Daoy (cell line): ENCODE measurements at regions not wholly inside any gene's neighbourhood (a gene's known extent, or its start where the extent isn't known, plus 50 kb on each side); places are given as distances from the start of the nearest gene placed in this dataset.

Experiments
- DNase-seq: peaks from one replicate; pipeline ENCODE4 v3.0.0-alpha.2; 2015; ENCODE audit warnings: low read depth

DNA sequence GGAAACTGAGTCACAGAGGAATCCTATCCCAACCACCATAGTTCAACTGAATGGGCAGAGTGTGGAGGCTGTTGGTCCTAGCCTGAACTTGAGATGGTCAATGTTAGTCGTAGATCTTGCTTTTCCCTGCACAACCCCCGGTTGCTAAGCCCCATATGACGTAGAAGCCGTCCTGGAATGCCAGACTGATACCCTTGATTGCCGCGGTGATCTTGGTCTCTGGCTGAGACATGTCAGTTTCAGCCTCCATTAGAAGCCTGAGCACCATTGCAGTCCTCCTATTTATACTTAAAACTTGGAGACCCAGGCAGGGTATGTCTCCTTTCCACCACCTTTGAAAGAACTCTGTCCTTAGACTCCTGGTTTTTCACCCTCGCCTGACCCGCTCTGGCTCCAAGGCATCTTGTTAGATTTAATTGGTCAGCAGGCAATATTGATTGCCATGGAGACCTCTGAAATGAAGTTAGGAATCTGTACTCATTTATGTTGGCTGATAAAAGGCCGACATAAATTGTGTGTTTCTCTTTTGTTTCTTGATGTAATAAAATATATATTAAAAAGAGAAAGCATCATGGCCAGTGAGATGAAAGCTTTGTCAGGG, 53.4 kb downstream of the RPLP1 start:
- no peak for DNase-seq

DNA sequence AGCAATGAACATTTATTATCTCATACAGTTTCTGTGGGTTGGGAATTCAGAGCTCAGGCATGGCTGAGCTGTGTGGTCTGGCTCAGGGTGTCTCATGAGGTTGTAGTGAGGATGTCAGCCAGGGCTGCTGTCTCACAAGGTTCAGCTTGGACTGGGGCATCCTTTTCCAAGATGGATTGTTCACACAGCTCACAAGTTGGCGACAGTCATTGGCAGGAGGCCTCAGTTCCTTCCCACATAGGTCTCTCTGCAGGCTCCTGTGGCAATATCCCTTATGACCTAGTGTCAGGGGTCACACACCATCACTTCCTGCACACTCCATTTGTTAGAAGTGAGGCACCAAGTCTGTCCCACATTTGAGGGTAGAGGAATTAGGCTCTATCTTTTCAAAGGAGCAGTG, 56.0 kb downstream of the RPLP1 start:
- DNase-seq = no peak

DNA sequence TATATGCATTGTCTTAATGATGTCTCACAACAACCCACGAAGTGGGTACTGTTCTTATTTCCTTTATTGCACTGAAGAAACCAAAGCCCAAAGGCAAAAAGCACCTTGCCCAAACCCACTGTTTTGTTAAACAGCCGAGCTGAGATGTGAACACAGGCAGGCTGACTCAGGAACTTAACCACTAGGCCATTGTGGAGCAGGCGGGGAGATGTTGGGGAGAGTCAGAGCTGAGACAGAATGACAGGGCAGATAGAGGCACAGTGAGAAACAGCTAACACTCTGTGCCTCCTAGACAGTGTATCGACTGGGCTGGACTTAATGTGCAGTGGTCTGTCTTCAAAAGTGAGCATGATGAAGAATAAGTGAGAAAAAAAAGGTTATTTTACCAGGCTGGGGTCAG, 56.5 kb downstream of the RPLP1 start:
- DNase-seq = peak; percentile 41

DNA sequence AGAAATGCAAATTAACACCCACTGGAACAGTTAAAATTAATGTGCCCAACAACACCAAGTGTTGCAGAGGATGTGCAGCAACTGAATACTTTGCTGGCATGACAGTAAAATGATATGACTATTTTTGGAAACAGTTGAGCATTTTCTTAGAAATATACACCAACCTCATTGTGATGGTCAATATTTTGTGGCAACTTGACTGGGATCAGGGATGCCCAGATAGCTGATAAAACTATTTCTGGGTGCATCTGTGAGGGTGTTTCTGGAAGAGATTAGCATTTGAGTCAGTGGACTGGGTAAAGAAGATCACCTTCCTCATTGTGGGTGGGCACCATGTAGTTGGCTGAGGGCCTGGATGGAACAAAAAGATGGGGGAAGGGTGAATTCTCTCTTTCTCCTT, 57.9 kb downstream of the RPLP1 start:
- no peak for DNase-seq

DNA sequence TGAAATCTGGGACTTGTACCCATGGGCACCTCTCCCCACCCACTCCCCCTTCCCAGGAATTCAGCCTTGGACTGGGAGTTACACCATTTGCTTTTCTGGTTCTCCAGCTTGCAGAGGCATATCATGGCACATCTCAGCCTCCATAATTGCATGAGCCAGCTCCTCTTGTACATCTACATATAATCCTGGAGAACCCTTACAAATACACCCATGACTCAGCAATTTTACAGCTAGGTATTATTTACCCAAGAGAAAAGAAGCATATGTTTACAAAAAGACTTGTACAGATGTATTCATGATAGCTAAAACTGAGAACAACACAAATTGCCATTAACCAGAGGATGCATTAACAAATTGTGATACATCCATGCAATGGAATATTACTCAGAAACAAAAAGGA, 58.4 kb downstream of the RPLP1 start:
- no peak for DNase-seq

DNA sequence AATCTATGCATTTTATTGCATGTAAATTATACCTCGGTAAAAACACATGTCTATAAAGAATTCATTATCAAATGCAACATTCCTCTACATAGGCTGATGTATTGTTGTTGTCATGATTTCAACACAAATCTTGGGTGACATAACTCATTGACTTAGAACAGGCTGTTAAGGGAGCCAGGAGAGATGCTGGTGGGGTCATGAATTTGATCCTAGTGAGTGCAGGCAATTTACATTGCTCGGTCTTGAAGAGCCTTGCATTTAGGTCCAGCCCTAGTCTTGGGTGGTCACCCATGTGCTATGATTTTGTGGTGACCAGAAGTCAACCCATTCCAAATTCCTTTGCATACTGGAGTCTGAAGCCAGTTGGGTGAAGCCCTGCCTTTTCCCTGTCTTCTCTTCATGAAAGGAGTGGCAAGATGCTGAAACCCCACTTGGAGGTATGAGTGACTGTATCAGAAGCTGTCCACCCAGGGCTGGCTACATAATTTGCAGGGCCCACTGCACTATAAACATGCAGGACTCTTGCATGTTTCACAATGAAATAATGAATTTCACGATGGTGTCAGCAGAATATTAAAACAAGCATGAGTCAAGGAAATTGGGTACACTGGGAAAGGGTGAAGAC, 59.2 kb downstream of the RPLP1 start:
- DNase-seq = no peak

DNA sequence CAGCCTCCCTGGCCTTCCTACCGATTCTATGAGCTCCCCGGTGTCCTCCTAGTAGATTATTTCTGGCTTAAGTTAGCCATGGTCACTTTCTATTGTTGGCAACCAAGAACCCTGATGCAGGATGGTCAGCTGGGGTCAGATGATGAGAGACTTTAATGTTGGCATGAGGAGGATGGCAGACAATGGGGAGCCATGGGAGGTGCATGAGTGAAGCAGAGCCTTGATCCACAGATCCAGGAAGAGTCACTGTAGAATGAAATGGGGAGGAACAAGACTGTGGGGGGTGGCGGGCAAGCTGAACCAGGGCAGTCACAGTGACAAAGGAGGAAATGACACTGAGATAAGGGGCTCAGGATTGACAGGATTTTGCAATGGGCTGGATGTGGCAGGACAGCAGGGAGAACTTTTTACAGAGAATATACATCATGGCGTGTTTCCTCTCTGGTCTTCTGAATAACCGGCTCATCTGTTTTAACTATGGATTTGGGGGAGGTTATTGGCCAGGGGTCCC, 60.9 kb downstream of the RPLP1 start:
- no peak for DNase-seq

DNA sequence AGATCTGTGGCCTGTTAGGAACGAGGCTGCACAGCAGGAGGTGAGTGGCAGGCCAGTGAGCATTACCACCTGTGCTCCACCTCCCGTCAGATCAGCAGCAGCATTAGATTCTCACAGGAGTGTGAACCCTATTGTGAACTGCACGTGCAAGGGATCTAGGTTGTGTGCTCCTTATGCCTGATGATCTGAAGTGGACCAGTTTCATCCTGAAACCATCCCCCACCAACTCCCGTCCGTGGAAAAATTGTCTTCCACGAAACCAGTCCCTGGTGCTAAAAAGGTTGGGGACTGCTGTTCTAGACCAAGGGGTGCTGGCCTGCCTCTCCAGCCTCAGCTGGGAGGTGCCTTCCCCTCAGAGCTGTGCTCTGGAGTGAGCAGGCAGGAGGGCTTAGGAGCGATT, 61.4 kb downstream of the RPLP1 start:
- DNase-seq = no peak

DNA sequence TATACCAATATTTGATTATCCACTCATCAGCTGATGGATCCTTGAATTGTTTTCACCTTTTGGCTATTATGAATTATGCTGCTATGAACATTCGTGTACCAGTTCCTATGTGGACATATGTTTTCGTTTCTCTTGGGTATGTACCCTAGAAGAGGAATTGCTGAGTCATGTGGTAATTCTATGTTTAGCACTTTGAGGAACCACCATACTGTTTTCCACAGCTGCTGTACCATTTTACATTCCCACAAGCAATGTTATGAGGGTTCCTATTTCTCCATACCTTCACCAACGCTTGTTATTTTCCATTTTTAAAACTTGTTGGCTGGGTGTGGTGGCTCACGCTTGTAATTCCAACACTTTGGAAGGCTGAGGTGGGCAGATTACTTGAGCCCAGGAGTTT, 62.9 kb downstream of the RPLP1 start:
- DNase-seq = no peak

DNA sequence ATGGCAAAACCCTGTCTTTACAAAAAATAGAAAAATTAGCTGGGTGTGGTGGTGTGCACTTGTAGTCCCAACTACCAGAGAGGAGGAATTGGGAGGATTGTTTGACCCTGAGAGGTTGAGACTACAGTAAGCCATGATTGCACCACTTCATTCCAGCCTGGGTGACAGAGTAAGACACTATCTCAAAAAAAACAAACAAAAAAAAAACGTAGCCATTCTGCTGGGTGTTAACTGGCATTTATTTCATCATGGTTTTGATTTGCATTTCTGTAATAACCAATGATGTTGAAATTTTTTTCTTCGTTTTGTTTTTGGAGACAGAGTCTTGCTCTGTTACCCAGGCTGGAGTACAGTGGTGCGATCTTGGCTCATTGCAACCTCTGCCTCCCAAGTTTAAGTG, 63.3 kb downstream of the RPLP1 start:
- no peak for DNase-seq

DNA sequence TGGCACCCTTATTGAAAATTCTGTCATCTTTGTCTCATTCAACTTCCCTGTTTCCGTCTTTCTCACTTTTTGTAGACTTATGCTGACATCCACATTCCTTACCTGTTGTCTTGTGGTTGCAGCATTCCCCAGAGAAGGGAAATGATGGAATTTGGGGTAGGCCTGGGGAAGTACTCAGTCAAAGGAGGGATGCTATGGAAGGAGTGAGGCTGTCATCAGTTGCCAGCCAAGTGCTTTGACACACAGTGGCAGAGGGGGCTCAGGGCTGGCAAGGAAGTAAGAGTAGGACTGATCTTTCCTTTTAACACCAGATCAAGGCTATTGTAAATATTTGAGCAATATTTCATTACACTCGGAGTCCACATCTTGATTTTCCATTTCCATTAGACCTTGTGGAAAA, 64.4 kb downstream of the RPLP1 start:
- DNase-seq = no peak

DNA sequence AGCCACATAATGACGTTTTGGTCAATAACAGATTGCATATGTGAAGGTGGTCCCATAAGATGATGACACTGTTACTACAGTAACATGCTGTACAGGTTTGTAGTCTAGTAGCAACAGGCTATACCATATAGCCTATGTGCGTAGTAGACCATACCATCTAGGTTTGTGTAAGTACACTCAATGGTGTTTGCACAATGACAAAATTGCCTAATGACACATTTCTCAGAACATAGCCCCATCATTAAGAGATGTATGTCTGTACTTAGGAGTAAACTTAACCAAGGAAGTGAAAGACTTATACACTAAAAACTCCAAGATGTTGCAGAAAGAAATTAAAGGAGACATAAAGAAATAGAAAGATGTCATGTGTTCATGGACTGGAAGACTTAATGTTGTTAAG, 66.2 kb downstream of the RPLP1 start:
- no peak for DNase-seq

DNA sequence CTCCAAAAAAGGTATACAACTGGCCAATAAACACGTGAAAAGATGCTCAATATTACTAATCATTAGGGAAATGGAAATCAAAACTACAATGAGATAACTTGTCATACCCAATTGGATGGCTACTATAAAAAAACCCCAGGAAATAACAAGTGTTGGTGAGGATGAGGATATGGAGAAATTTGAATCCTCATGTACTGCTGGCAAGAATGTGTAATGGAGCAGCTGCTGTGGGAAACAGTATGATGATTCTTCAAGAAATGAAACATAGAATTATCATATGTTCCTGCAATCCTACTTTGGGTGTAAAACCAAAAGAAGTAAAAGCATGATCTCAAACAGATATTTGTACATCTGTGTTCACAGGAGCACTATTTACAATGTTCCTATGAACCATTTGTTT, 67.4 kb downstream of the RPLP1 start:
- no peak for DNase-seq

DNA sequence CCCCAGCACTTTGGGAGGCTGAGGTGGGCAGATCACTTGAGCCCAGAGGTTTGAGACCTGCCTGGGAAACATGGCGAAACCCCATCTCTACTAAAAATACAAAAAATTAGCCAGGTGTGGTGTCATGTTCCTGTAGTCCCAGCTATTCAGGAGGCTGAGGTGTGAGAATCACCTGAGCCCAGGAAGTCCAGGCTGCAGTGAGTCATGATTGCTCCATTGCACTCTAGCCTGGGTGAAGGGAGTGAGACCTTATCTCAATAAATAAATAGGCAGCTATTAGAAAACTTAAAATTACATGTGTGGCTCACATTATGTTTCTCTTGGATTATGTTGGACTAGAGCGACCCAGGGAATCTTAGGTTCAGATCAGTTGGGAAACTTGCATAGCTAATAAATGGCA, 69.7 kb downstream of the RPLP1 start:
- no peak for DNase-seq

DNA sequence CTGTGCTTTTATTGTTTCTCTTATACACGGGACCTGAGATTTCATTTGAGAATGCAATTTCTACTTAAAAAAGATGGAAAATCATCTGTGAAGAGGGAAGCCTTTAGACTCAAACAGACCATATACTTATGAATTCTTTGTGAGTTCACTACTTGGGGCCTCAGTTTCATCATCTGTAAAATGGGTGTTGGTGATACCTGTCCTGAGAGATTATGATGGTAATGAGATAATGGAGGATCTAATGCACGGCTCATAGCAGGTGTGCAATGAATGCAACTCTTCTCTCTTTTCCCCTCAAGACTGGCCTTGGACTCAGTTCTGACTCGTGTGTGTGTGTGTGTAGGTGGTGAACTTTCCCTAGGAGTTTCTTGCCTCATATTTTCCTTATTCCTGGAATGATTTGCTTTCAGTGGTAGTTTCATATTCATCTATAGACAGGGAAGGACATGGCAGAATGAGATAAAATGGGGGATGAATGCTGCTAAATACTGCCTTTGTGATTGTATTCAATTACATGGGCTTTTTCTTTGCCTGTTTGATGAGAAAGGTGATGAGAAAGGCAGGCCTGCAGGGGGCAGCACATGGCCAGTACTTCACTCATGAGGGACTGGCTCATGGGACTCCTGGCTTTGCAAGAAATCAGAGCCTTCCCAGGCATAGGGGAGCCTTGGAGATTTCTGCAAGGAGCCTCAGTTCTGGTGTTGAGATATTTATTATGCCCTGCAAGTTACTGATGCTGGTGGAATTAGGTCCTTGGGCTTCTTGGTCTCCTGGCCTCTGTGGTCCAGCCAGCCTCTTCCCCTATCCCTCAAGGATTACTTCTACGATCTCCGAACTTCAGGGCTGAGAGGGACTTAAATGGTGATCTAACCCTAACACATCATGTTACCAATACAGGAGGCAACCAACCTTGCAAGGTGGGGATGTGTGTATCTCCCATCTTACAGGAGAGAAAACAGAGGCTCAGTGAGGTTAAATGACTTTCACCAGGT, 70.7 kb downstream of the RPLP1 start:
- peak; percentile 73 for DNase-seq

DNA sequence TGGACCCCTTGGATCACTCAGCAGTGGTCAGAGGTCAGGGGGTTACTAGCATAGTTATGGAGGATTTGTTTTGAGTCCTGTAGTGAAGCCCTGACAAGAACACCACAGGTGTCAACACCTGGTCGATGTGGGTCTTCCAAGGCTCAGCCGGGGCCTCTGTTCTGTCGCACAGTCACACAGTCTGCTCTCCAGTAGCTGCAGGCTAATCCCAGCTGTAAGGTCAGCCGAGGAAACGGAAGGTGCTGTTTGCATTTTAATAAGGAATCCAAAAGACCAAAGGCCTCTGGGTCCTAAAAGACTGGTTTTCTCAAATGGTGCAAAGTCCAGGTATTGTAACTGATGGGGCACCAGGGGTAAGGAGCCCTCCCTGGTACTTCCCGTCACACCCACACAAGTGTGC, 71.7 kb downstream of the RPLP1 start:
- DNase-seq = no peak

DNA sequence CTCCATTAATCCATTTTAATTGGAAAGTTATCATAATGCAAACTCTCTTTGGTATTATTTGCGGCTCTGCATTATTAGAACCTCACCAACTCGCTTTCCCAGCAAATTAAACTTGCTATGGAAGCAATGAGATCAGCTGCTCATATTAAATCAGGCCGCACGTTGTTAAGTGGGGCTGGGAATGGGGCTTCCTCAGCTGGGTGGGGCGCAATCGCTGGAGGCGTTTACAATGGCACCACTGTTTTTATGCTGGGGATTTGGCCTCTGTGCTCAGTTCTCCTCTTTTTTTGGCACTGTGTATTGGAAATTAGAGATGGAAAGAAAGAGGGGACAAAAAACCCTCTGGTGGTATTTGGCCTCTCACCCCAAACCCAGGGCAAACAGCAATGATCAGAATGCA, 72.2 kb downstream of the RPLP1 start:
- no peak for DNase-seq

DNA sequence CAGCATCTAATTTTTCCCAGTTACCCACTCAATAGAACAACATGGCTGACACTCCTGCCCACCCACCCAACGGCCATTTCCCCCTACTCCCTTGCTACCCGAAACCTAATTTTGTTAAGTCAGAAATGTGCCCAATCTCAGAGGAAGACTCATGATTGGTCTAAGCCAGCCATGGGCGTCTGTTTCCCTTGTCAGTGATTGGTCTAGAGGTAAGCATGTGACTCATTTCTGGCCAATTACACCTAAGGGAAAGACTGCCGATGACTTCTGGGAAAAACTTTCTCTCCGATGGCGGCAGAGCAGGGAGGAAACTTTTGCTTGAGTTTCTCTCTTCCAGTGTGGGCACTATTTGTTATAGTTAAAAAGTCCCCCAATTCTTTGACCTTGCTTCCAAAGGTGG, 72.9 kb downstream of the RPLP1 start:
- no peak for DNase-seq

DNA sequence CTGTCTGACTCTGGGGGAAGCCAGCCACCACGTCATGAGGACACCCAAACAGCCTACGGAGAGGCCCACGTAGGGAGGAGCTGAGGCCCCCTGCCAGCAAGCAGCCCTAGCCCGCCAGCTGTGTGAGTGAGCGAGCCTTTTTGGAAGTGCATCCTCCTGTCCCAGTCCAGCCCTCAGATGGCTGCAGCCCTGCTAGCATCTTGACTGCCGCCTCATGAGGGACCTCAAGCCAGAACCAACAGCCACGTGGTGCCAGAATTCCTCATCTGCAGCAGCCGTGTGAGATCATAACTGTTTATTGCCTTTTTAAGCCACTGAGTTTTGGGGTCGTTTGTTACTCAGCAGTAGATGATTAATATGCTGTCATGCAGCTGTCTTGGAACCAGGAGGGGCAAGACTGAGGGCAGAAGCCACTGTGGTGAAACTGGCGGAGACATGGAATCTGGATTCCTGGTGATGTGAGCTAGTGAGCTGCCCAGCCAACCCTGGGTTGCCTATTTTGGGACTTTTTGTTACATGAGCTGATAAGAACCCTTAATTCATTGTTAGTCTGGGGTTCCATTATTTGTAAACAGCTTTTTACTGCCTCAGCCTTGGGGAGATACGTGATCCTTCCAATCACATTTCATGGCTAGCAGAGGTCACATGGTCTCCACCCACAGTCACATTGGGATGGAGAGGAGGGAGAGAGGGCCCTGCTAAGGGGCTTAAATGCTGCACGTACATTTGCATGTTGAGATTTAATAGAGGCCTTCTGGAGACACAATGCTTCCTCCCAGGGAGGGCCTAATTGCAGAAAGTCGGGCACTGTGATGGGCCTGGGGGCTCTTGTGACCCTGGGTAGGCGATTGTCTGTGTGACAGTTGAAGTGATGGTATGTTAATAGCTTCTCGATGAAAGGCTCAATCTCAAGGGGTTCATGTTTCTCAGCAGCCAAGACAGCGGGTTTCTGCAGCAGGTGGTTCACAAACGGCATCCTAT, 73.8 kb downstream of the RPLP1 start:
- peak; percentile 17 for DNase-seq

DNA sequence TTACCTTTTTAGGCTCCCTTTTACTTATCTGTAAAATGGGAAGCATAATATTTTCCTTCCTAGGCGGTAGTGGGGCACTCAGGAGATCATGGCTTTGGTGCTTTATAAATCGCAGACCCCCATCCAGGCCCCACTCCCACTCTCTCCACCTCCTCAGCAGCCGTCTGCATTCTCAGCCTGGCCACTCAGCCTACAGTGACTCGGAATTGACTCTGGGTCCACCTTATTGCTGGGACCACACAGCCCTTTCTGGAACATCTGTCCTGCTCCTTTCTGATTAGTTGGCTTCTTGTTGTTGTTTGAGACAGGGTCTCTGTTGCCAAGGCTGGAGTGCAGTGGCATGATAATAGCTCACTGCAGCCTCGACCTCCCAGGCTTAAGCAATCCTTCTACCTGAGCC, 76.5 kb downstream of the RPLP1 start:
- no peak for DNase-seq

DNA sequence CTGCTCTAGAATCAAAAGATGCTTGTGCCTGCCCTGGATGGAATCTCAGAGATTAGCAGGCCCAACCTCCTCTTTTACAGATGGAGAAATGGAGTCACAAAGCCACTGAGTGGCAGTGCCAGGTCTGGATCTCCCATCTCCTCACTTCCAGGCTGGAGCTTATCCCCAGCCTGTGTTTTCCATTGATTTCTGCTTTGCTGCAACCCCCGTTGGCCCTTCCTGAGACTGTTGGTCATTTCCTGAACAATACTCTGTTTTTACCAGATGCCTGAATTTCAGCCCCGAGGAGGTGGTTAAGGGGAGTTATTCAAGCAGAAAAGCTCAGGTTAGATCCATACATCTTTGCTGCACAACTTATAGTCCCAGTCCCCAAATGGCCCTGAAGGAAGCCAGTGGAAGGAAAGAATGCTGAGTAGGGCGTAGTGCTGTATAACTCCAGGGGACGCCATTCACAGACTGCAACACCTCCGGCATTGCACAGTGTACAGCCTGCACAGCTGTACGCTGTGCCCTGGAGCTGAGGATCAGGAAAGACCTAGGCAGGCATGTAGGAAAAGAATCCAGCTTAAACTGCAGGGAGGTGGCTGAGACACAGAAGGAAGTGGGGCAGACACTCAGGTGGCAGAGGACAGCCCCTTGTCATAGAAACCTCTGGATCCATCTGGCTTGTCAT, 77.5 kb downstream of the RPLP1 start:
- no peak for DNase-seq
